Umbilical cord (tissue), 1 donor: ENCODE measurements at regions not wholly inside any gene's neighbourhood (a gene's known extent, or its start where the extent isn't known, plus 50 kb on each side); places are given as distances from the start of the nearest gene placed in this dataset.
"Not testable (repeated sequence)": the region's sequence is repeated elsewhere in the genome, so short reads cannot be mapped to it uniquely, and the experiment has no call there.

Experiments used
- DNase-seq: peaks from one replicate; pipeline ENCODE4 v3.0.0-alpha.2; 2015; ENCODE audit warnings: low spot score

DNA sequence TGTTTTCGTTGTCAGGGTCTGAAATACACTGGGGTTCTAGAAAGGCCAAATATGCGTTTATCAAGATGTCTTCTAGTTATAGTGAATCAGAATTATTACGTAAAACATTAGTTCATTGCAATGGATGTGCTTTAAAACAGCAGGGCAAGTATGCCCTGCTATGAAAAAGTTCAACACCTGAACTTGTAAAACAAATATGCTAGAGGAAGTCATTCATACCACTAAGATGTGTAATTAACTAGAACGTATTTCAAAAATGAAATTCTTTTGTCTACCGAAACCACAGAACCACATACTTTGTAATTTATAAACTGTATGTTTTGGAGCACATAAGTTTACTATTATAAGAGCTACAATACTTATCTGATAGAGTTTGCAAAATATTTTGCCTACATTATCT lies 266.2 kb downstream of the KCTD12 start:
- DNase-seq, result no peak

DNA sequence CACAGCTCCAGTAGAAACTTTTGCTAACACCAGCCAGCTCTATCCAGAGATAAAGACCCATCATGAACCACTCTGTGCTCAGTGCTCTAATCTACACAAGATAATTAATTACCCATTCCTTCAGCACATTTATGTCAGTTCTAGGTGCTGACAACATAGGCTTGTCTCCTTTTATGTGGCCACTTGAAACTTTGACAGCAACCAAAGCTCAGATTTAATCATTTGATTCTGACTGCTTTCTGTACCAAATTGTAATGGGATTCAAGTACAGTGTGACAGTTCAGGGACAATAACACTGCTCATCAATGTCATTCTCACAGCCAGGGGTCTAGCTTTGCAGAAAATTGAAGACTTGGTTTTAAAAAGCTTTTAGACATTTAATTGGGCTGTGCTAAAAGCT lies 266.6 kb downstream of the KCTD12 start:
- DNase-seq, result no peak

GRCh38 chr13:76610819-76611415 lies 275.3 kb downstream of the KCTD12 start:
- peak; percentile 25 for DNase-seq

GRCh38 chr13:76609643-76610042 lies 276.6 kb downstream of the KCTD12 start:
- no peak for DNase-seq

GRCh38 chr13:76607866-76608265 lies 278.3 kb downstream of the KCTD12 start:
- no peak for DNase-seq

GRCh38 chr13:76600081-76600480 lies 286.1 kb downstream of the KCTD12 start:
- DNase-seq, result peak; percentile 31

GRCh38 chr13:76597868-76598267 lies 288.3 kb downstream of the KCTD12 start:
- DNase-seq, result no peak

GRCh38 chr13:76596216-76596615 lies 290.0 kb downstream of the KCTD12 start:
- DNase-seq, result no peak

GRCh38 chr13:76594435-76594834 lies 291.8 kb downstream of the KCTD12 start:
- no peak for DNase-seq

GRCh38 chr13:76586842-76587241 lies 299.4 kb downstream of the KCTD12 start:
- DNase-seq, result no peak

- DNase-seq, result no peak
Measured at GRCh38 chr13:76579701-76580100, 306.5 kb downstream of the KCTD12 start.

DNA sequence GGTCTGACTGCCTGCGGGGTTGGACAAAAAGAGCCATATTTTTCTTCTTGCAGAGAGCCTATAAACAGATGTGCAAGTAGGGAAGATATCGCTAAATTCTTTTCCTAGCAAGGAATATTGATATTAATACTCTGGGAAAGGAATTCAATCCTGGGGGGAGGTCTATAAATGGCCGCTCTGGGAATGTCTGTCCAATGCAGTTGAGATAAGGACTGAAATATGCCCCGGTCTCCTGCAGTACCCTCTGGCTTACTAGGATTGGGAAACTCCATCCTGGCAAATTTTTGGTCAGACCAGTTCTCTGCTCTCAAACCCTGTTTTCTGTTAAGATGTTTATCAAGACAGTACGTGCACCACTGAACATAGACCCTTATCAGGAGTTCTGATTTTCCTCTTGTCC lies 310.6 kb downstream of the KCTD12 start:
- not testable (repeated sequence) for DNase-seq

DNA sequence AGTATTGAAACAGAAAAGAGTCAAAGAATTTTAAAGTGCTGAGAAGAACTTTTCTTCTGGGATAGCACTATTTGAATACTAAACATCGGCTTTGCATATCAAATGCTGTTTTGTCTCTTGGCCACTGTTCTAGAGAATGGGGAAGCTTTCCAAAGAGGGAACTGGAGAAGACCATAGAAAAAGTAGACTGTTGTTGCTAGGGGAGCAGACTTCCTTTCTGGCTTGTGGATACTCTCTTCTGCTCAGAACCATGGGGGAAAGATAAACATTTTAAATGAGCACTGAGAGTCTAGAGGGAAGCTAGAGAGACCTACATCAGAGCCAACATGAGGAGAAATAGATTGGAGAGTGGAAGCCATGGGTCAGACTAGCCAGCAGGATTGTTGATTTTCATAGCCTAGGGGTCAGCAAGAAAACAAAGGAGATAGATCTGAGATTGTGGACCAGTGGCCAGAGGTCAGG lies 315.7 kb downstream of the KCTD12 start:
- no peak for DNase-seq

GRCh38 chr13:76556627-76557026 lies 329.6 kb downstream of the KCTD12 start:
- no peak for DNase-seq

GRCh38 chr13:76552807-76553206 lies 333.4 kb downstream of the KCTD12 start:
- no peak for DNase-seq

DNA sequence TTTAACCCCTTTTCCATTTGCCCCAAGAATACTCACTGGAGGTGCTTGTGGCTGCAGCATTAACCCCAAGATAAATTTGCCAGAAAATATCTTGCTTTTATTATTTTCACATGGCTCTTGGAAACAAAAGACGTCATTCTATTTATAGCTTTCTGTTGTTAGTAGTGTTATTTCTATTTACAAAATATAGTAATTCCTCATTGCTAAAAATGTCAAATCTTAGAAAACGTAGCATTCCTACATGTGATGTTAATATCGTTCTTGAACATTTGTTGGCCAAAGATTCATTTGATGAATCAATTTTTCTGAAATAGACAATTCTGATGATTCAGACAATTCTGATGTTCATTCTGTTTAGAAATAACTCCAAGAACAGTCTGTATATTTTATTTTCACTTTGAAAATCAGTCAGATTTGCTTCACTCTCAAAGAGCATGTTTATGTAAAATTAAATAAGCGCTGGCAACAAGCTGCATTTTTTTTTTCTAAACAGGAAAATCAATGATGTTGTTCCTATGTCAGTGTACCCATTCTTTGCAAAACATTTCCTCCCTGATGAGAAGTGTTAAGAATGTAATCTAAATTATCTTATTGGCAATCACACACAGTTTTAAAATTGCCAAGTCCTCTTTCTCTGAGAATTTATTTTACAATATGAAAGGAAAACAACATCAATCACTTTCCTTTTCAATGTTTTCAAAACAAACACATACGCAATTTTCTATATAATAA lies 334.0 kb downstream of the KCTD12 start:
- peak; percentile 10 for DNase-seq

DNA sequence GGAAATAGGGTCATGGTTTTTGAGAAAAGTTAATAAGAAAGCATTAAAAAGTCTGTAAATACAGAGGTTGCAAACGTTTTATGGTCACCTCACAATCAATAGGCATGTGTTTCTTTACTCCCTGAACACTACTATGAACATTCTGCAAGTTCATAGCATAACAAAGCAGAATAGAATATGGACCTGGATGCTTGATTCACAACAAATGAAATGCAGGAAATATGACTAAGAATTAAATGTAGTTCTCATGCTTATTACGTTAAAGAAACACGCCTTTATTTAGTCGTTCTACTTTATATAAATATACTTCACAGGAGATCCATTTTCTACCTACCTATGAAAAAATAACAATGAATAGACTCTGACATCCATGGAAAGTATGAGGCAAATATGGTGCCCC lies 344.0 kb downstream of the KCTD12 start:
- DNase-seq, result no peak

- DNase-seq, result no peak
Measured at GRCh38 chr13:76538004-76538403, 348.2 kb downstream of the KCTD12 start.

GRCh38 chr13:76533251-76533650 lies 353.0 kb downstream of the KCTD12 start:
- DNase-seq, result no peak

DNA sequence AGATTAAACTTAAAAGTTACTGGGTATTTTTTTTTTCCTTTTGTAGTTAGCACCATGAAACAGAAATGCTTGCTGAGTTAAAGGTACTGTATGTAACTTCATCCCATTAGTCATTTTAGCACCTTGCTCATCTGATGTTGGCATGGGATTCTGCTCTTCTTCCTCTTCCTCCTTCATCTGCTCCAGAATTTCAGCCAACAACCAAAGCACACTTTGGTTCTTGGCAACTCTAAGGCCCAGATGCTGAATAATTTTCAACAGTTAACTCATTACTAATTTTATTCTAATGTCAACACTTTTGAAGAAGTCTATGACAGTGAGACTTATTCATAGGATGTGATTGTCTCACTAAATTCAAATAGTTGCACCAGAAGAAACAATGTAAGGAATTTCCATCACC lies 359.2 kb downstream of the KCTD12 start:
- no peak for DNase-seq

DNA sequence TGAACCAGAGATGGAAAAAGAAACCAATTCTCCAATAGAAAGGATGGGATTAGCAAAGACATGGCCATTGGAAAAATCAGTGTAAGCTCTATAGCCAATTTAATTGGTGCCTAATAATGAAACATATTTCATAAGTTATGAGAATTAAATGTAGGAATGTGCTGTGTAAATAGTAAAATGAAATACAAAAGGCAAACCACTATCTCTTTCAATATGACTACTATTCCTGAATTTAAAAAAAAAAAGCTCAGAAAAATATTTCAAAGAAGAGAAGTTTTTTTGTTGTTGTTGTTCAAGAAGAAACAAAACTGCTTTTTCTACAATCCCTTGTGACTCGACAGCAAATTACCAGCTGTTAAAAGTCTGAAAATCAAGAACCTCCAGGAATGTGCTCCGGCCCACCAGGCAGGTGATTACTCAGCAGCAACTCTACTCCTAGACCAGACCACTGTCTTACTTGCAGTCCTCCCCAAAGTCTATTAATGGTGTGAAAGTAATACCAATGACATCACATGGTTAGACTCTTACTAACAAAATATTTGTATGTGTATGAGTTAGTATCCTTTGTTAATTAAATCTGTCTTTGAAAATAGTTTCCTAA lies 362.4 kb downstream of the KCTD12 start:
- DNase-seq, result no peak

DNA sequence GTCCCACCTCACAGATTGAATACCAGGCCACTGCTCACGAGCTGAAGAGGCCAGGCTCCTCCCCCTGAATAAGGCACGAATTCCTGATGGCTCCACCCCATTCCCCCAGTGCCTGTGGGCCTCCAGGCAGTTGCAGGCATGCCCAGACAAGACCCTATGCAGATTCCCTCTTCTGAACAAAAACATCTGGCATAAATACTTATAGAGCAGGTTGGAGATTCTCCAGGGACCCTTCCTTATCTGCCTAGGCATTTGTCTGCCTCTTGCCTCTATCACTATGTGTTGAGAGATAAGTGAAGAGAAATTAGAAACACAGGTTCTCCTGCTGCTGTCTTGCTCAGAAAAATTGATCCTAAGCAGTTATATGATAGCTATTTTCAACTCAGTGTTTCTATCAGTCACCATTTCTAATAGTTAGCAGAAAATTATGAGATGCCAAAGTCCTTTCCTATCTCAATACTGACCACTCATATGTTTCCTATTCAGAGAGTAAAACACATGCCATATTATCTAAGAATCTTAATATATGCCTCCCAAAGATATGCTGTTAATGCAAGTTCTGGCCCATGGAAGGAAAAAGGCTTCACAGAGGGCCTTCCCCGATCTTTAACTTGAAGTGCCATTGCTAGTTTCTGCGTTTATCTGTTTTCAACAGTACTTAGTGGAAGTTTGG lies 364.0 kb downstream of the KCTD12 start:
- peak; percentile 70 for DNase-seq
